OCI-LY7 (cell line): ENCODE measurements at regions not wholly inside any gene's neighbourhood (a gene's known extent, or its start where the extent isn't known, plus 50 kb on each side); places are given as distances from the start of the nearest gene placed in this dataset.

Experiments
- BruUV-seq: library from RNA; stranded (reverse); fragments of 400-500 nt; replicated peaks from 2 replicates; lab custom pipeline; 2021; lab: Mats Ljungman, UMichigan
- CTCF ChIA-PET: fragments of 300-600 bp; sonication (Branson Sonifier 250); formaldehyde crosslinking; loops from one replicate; lab custom pipeline; 2022; ENCODE audit warnings: antibody characterized with exemption; ENCODE audit not compliant: unreplicated experiment; lab: Charles Lee
- POLR2A ChIA-PET: fragments of 300-600 bp; sonication (Branson Sonifier 250); formaldehyde crosslinking; loops from one replicate; lab custom pipeline; 2022; ENCODE audit warnings: antibody characterized with exemption; lab: Charles Lee
- DNase-seq: peaks from one replicate; pipeline ENCODE4 v3.0.0-alpha.2; 2015; ENCODE audit warnings: low spot score
- H2AFZ ChIP-seq: fragments of 200-600 bp; sonication (generic), shearing (Covaris generic); 2 replicates; pipeline ENCODE4 v1.6.1; 2014; ENCODE audit warnings: mild to moderate bottlenecking, antibody characterized with exemption, low read length, moderate library complexity
- H3K27ac ChIP-seq: fragments of 200-600 bp; sonication (generic); 2 replicates; pipeline ENCODE4 v1.5.1; 2014; ENCODE audit warnings: mixed run types, low read depth, mild to moderate bottlenecking, moderate library complexity, low read length, inconsistent platforms; ENCODE audit not compliant: poor library complexity, severe bottlenecking
- H3K36me3 ChIP-seq: fragments of 200-600 bp; sonication (generic); 2 replicates; pipeline ENCODE4 v1.6.1; 2014; ENCODE audit warnings: mild to moderate bottlenecking, antibody characterized with exemption, low read length, moderate library complexity, mixed read lengths; ENCODE audit not compliant: insufficient read depth
- H3K4me1 ChIP-seq: fragments of 200-600 bp; sonication (generic); 2 replicates; pipeline ENCODE4 v1.5.1; 2014; ENCODE audit warnings: mild to moderate bottlenecking, low read length; ENCODE audit not compliant: insufficient read depth, poor library complexity, severe bottlenecking
- H3K4me2 ChIP-seq: fragments of 200-600 bp; sonication (generic); 2 replicates; pipeline ENCODE4 v1.6.1; 2014; ENCODE audit warnings: mild to moderate bottlenecking, low read length
- H3K4me3 ChIP-seq: fragments of 200-600 bp; sonication (generic); 2 replicates; pipeline ENCODE4 v1.5.1; 2014; ENCODE audit warnings: mild to moderate bottlenecking, low read depth, low read length; ENCODE audit not compliant: poor library complexity, severe bottlenecking
- H3K79me2 ChIP-seq: fragments of 200-600 bp; sonication (generic); 2 replicates; pipeline ENCODE4 v1.6.1; 2016; ENCODE audit warnings: low read depth, mild to moderate bottlenecking, low read length, moderate library complexity, mixed read lengths; ENCODE audit not compliant: insufficient read depth
- H3K9me2 ChIP-seq: fragments of 200-600 bp; sonication (generic); 2 replicates; pipeline ENCODE4 v1.6.1; 2016; ENCODE audit warnings: mild to moderate bottlenecking, low read length, mixed read lengths; ENCODE audit not compliant: insufficient read depth
- H3K9me3 ChIP-seq: fragments of 200-600 bp; sonication (generic); 2 replicates; pipeline ENCODE4 v1.6.1; 2014; ENCODE audit warnings: mild to moderate bottlenecking, mixed run types, low read length, mixed read lengths
- H4K20me1 ChIP-seq: fragments of 200-600 bp; sonication (generic); 2 replicates; pipeline ENCODE4 v1.6.1; 2014; ENCODE audit warnings: mild to moderate bottlenecking, antibody characterized with exemption, low read length, moderate library complexity, mixed read lengths; ENCODE audit not compliant: insufficient read depth
- EZH2phosphoT487 ChIP-seq: fragments of 200-600 bp; sonication (generic); IDR thresholded peaks from 2 replicates; pipeline ENCODE4 v1.6.1; 2018; ENCODE audit warnings: low read depth, borderline replicate concordance, mild to moderate bottlenecking, mixed run types, antibody characterized with exemption, low read length, moderate library complexity, mixed read lengths
- intact Hi-C: fragments of 100-400 bp; cut with micrococcal nuclease; formaldehyde crosslinking; loops from one replicate; pipeline ENCODE4 v1.10.0; 2022; ENCODE audit not compliant: unreplicated experiment
- TF ChIP-seq, protein P1 (sequence below): fragments of 200-600 bp; sonication (generic); conservative IDR thresholded peaks from 2 replicates; pipeline ENCODE4 v1.5.1; 2014; ENCODE audit warnings: mild to moderate bottlenecking, antibody characterized with exemption, low read length, moderate library complexity, mixed read lengths

DNA sequence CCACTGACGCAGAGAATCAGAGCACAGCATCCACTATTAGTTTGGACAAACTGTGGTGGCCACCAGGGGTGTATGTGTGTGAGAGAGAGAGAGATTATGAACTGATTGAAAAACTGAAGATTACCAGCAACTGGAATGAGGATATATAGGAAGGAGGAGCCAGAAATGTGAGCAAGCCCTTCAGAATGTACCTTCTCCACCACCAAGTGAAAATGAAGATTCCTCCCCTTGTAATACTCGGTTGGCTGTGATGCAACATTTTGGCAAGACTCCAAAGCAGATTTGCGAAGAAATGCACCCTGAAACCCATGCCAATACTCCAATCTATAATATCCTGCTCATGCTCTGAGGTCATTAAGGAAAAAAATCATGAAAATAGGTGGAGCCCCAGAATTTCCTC is 121.2 kb upstream of the SLC35G4 start:
- Histone ChIP-seq H3K9me2 (no peaks in the 10 kb centered on the region), H4K20me1 (no peaks in the 10 kb centered on the region), H3K4me3 (no peak overlapping the region), H3K27ac (no peak overlapping the region), H2AFZ (no peak overlapping the region), H3K36me3 (no peaks in the 10 kb centered on the region), H3K4me1 (peaks cover 11% of the 10 kb centered on the region), H3K4me2 (no peak overlapping the region), H3K9me3 (no peaks in the 10 kb centered on the region), H3K79me2 (no peaks in the 10 kb centered on the region)
- intact Hi-C loops: no loop called here
- TF ChIP-seq, protein P1, sequence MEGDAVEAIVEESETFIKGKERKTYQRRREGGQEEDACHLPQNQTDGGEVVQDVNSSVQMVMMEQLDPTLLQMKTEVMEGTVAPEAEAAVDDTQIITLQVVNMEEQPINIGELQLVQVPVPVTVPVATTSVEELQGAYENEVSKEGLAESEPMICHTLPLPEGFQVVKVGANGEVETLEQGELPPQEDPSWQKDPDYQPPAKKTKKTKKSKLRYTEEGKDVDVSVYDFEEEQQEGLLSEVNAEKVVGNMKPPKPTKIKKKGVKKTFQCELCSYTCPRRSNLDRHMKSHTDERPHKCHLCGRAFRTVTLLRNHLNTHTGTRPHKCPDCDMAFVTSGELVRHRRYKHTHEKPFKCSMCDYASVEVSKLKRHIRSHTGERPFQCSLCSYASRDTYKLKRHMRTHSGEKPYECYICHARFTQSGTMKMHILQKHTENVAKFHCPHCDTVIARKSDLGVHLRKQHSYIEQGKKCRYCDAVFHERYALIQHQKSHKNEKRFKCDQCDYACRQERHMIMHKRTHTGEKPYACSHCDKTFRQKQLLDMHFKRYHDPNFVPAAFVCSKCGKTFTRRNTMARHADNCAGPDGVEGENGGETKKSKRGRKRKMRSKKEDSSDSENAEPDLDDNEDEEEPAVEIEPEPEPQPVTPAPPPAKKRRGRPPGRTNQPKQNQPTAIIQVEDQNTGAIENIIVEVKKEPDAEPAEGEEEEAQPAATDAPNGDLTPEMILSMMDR: no peak
- TF ChIP-seq EZH2phosphoT487: no peak
- ChIA-PET POLR2A (no interaction called here), CTCF (no interaction called here)
- no TSS peak for BruUV-seq
- DNase-seq: no peak

DNA sequence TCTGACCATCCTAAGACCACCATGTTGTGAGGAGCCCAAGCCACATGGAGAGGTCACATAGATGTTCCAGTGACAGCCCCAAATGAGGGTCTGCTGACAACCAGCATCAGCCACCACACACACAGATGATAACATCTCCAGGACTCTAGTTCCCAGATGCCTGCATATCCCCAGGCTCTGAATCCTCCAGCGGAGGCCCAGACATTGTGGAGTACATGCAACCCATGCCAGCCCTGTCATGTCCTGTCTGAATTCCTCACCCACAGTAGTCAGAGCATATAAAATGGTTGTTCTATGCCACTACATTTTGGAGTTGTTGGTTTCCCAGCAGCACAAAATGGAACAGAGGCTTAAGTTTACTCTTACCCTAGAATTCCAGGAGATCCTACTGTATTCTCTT is 122.0 kb upstream of the SLC35G4 start:
- DNase-seq: no peak
- POLR2A ChIA-PET: no interaction called here
- intact Hi-C loops: no loop called here
- Histone ChIP-seq H3K9me2 (no peaks in the 10 kb centered on the region), H4K20me1 (no peaks in the 10 kb centered on the region), H2AFZ (no peak overlapping the region), H3K4me1 (peaks cover 11% of the 10 kb centered on the region), H3K4me2 (no peak overlapping the region), H3K79me2 (no peaks in the 10 kb centered on the region), H3K36me3 (no peaks in the 10 kb centered on the region), H3K4me3 (no peak overlapping the region), H3K27ac (no peak overlapping the region), H3K9me3 (no peaks in the 10 kb centered on the region)
- CTCF ChIA-PET: no interaction called here
- TF ChIP-seq, protein P1: no peak
- TF ChIP-seq EZH2phosphoT487: no peak
- no TSS peak for BruUV-seq

DNA sequence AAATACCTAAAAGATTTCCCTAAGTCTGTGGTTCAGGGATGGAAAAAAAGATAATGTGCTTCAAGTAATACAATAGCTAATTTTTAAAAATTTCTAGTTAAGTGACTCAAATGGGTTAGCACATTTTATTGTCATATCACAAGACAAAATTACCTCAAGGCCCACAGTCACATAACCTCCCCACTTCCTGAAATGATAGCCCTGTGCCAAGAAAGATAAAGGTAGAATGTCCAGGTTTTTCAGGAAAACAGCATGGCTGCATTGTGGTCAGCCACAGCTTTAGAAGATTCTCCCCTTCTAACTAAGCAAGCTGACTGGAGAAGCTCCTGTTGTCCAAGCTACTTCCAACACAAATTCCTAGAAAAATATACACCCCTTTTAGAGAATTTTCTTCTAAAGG is 127.1 kb upstream of the SLC35G4 start:
- DNase-seq: no peak
- Histone ChIP-seq H3K79me2 (no peaks in the 10 kb centered on the region), H3K4me2 (no peak overlapping the region), H3K4me3 (no peak overlapping the region), H3K27ac (no peak overlapping the region), H3K9me2 (no peaks in the 10 kb centered on the region), H3K36me3 (no peaks in the 10 kb centered on the region), H3K4me1 (no peaks in the 10 kb centered on the region), H2AFZ (no peak overlapping the region), H3K9me3 (no peaks in the 10 kb centered on the region), H4K20me1 (no peaks in the 10 kb centered on the region)
- no TSS peak for BruUV-seq
- TF ChIP-seq, protein P1: no peak
- no peak for TF ChIP-seq EZH2phosphoT487
- ChIA-PET CTCF (no interaction called here), POLR2A (interaction anchor here (0.6 kb wide), 1 partner anchor 13 kb away, joined by 3 read pairs; no protein-coding TSS in a partner anchor)
- intact Hi-C loops: no loop called here
